HCT116 (cell line): ENCODE measurements at regions not wholly inside any gene's neighbourhood (a gene's known extent, or its start where the extent isn't known, plus 50 kb on each side); places are given as distances from the start of the nearest gene placed in this dataset.

ENCODE experiments used
- ATAC-seq: fragments of 200-7000 bp; cut with Tn5 transposase; 2 replicates; pipeline ENCODE4 v1.9.1; 2020; ENCODE audit warnings: mild to moderate bottlenecking, moderate library complexity
- BruUV-seq: library from RNA; stranded (reverse); fragments of 400-500 nt; replicated peaks from 2 replicates; lab custom pipeline; 2021; lab: Mats Ljungman, UMichigan
- CTCF ChIA-PET: fragments of 300-600 bp; sonication (Branson Sonifier 250); formaldehyde crosslinking; loops from one replicate; lab custom pipeline; 2021; ENCODE audit warnings: antibody characterized with exemption; lab: Charles Lee
- POLR2A ChIA-PET: fragments of 300-600, 350-600 bp; sonication (Branson Sonifier 250); formaldehyde crosslinking; loops from one replicate; lab custom pipeline; 2021; ENCODE audit warnings: antibody characterized with exemption; lab: Charles Lee
- RAD21 ChIA-PET, 2 experiments: fragments of 300-600 bp; sonication (Branson Sonifier 250); formaldehyde crosslinking; loops; one replicate each; lab custom pipeline; 2023; ENCODE audit warnings: low total read pairs in 2 of 2; ENCODE audit not compliant: uncharacterized antibody in 2 of 2, unreplicated experiment in 2 of 2, low non-redundant PET in 1 of 2; lab: Charles Lee
- DNase-seq: peaks from one replicate; pipeline ENCODE4 v3.0.0-alpha.2; 2010; ENCODE audit warnings: low read depth, low spot score
- H2AFZ ChIP-seq: fragments of 200-600 bp; shearing (Covaris generic), sonication (generic); 2 replicates; pipeline ENCODE4 v1.6.1; 2017; ENCODE audit warnings: low read depth, mixed run types, mixed read lengths, antibody characterized with exemption, low read length; ENCODE audit not compliant: poor library complexity, severe bottlenecking
- H3K27ac ChIP-seq: 2 replicates; pipeline ENCODE4 v1.5.1; 2012; ENCODE audit warnings: low read depth, low read length
- H3K27me3 ChIP-seq: fragments of 200-600 bp; sonication (generic); 2 replicates; pipeline ENCODE4 v1.6.1; 2016; ENCODE audit warnings: mixed run types, low read length, mixed read lengths; ENCODE audit not compliant: insufficient read depth
- H3K36me3 ChIP-seq, 2 experiments: fragments of 200-500 bp in 1 of 2; fragments of 200-600 bp in 1 of 2; sonication (Bioruptor generic) in 1 of 2; sonication (generic) in 1 of 2; 2 replicates each; pipeline versions ENCODE4 v1.5.1 to v1.6.1; 2014 to 2016; ENCODE audit warnings: low read length in 2 of 2, inconsistent platforms in 1 of 2, mixed read lengths in 1 of 2, mixed run types in 1 of 2; ENCODE audit not compliant: insufficient read depth in 2 of 2, control insufficient read depth in 1 of 2
- H3K4me1 ChIP-seq, 2 experiments: fragments of 200-600 bp in 1 of 2; sonication (generic) in 1 of 2; 2 replicates each; pipeline versions ENCODE4 v1.5.1 to v1.6.1; 2012 to 2017; ENCODE audit warnings: low read length in 2 of 2, inconsistent platforms in 1 of 2, mild to moderate bottlenecking in 1 of 2, mixed read lengths in 1 of 2, mixed run types in 1 of 2, moderate library complexity in 1 of 2; ENCODE audit not compliant: insufficient read depth in 2 of 2, control insufficient read depth in 1 of 2
- H3K4me2 ChIP-seq: fragments of 200-600 bp; sonication (generic); 2 replicates; pipeline ENCODE4 v1.6.1; 2017; ENCODE audit warnings: mixed run types, low read length, mixed read lengths
- H3K4me3 ChIP-seq, 2 experiments: fragments of 200-600 bp in 1 of 2; sonication (generic) in 1 of 2; replicated peaks in 1 of 2; 2 replicates each; pipeline ENCODE4 v1.5.1; 2011 to 2016; ENCODE audit warnings: low read length in 2 of 2, control low read depth in 1 of 2, low read depth in 1 of 2, mild to moderate bottlenecking in 1 of 2, mixed read lengths in 1 of 2, mixed run types in 1 of 2
- H3K79me2 ChIP-seq: fragments of 200-600 bp; sonication (generic); 2 replicates; pipeline ENCODE4 v1.6.1; 2017; ENCODE audit warnings: mild to moderate bottlenecking, mixed run types, low read length, moderate library complexity, mixed read lengths; ENCODE audit not compliant: insufficient read depth
- H3K9ac ChIP-seq: fragments of 200-600 bp; sonication (generic); 2 replicates; pipeline ENCODE4 v1.6.1; 2016; ENCODE audit warnings: low read length, mixed read lengths
- H3K9me2 ChIP-seq: fragments of 200-600 bp; sonication (generic), shearing (Covaris generic); 2 replicates; pipeline ENCODE4 v1.6.1; 2017; ENCODE audit warnings: mixed run types, mild to moderate bottlenecking, moderate library complexity; ENCODE audit not compliant: insufficient read depth
- H3K9me3 ChIP-seq, 2 experiments: fragments of 200-500 bp in 1 of 2; fragments of 200-600 bp in 1 of 2; sonication (Bioruptor generic) in 1 of 2; sonication (generic) in 1 of 2; 2 replicates each; pipeline ENCODE4 v1.6.1; 2014 to 2017; ENCODE audit warnings: low read length in 2 of 2, mixed read lengths in 2 of 2, inconsistent platforms in 1 of 2, low read depth in 1 of 2, mild to moderate bottlenecking in 1 of 2, mixed run types in 1 of 2, moderate library complexity in 1 of 2; ENCODE audit not compliant: control insufficient read depth in 1 of 2, insufficient read depth in 1 of 2
- H4K20me1 ChIP-seq: fragments of 200-600 bp; sonication (generic), shearing (Covaris generic); 2 replicates; pipeline ENCODE4 v1.6.1; 2017; ENCODE audit warnings: mixed run types, mild to moderate bottlenecking, moderate library complexity; ENCODE audit not compliant: insufficient read depth
- CBX3 ChIP-seq: IDR thresholded peaks from 2 replicates; pipeline ENCODE4 v1.6.1; 2012; ENCODE audit warnings: low read depth
- CEBPB ChIP-seq: IDR thresholded peaks from 2 replicates; pipeline ENCODE4 v1.6.1; 2012; ENCODE audit warnings: low read depth
- EZH2 ChIP-seq: fragments of 200-600 bp; sonication (generic); IDR thresholded peaks from 2 replicates; pipeline ENCODE4 v1.6.1; 2017; ENCODE audit warnings: antibody characterized with exemption, mixed run types
- MAX ChIP-seq: IDR thresholded peaks from 2 replicates; pipeline ENCODE4 v1.6.1; 2012
- POLR2A ChIP-seq: IDR thresholded peaks from 2 replicates; pipeline ENCODE4 v1.7.0; 2011; ENCODE audit warnings: borderline replicate concordance; ENCODE audit not compliant: insufficient read depth, insufficient read length; ENCODE audit errors: extremely low read depth
- ZNF274 ChIP-seq: fragments of 200-500 bp; sonication (Bioruptor generic); IDR thresholded peaks from 2 replicates; pipeline ENCODE4 v1.6.1; 2014; ENCODE audit warnings: mild to moderate bottlenecking, low read depth, low read length, inconsistent platforms
- intact Hi-C: fragments of 100-400 bp; cut with micrococcal nuclease; formaldehyde crosslinking; loops from 2 replicates; pipeline ENCODE4 v1.10.0; 2022
- TF ChIP-seq, protein P1 (sequence below): IDR thresholded peaks from 2 replicates; pipeline ENCODE4 v1.6.1; 2012
- TF ChIP-seq, protein P2 (sequence below): IDR thresholded peaks from 2 replicates; pipeline ENCODE4 v1.6.1; 2012; ENCODE audit warnings: low read depth

GRCh38 chr1:228854907-228855306, 119.6 kb downstream of the RHOU start:
- RAD21 ChIA-PET, result no interaction called here
- H4K20me1 ChIP-seq, result no peaks in the 10 kb centered on the region
- no peak overlapping the region for H3K27ac ChIP-seq
- no peak overlapping the region for H3K9ac ChIP-seq
- H2AFZ ChIP-seq, result no peak overlapping the region
- intact Hi-C loops, result loop anchor here (10.0 kb wide), 1 partner anchor 110 kb away; no protein-coding TSS in a partner anchor
- H3K36me3 ChIP-seq, result no peaks in the 10 kb centered on the region
- H3K9me3 ChIP-seq, result no peaks in the 10 kb centered on the region
- H3K4me3 ChIP-seq, result no peak overlapping the region
- POLR2A ChIA-PET, result interaction anchor here (0.8 kb wide), 1 partner anchor 13 kb away, joined by 3 read pairs; no protein-coding TSS in a partner anchor
- peaks cover 12 to 19% of the 10 kb centered on the region in 2 experiments for H3K4me1 ChIP-seq
- no peak for ATAC-seq
- H3K27me3 ChIP-seq, result no peaks in the 10 kb centered on the region
- TF ChIP-seq EZH2, result no peak
- TF ChIP-seq ZNF274, result no peak
- TF ChIP-seq, protein P1, sequence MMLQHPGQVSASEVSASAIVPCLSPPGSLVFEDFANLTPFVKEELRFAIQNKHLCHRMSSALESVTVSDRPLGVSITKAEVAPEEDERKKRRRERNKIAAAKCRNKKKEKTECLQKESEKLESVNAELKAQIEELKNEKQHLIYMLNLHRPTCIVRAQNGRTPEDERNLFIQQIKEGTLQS, result no peak
- no peak for TF ChIP-seq CEBPB
- TF ChIP-seq, protein P2, sequence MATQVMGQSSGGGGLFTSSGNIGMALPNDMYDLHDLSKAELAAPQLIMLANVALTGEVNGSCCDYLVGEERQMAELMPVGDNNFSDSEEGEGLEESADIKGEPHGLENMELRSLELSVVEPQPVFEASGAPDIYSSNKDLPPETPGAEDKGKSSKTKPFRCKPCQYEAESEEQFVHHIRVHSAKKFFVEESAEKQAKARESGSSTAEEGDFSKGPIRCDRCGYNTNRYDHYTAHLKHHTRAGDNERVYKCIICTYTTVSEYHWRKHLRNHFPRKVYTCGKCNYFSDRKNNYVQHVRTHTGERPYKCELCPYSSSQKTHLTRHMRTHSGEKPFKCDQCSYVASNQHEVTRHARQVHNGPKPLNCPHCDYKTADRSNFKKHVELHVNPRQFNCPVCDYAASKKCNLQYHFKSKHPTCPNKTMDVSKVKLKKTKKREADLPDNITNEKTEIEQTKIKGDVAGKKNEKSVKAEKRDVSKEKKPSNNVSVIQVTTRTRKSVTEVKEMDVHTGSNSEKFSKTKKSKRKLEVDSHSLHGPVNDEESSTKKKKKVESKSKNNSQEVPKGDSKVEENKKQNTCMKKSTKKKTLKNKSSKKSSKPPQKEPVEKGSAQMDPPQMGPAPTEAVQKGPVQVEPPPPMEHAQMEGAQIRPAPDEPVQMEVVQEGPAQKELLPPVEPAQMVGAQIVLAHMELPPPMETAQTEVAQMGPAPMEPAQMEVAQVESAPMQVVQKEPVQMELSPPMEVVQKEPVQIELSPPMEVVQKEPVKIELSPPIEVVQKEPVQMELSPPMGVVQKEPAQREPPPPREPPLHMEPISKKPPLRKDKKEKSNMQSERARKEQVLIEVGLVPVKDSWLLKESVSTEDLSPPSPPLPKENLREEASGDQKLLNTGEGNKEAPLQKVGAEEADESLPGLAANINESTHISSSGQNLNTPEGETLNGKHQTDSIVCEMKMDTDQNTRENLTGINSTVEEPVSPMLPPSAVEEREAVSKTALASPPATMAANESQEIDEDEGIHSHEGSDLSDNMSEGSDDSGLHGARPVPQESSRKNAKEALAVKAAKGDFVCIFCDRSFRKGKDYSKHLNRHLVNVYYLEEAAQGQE, result no peak
- no peak for TF ChIP-seq POLR2A
- TF ChIP-seq CBX3, result no peak
- TF ChIP-seq MAX, result no peak
- BruUV-seq, result no TSS peak
- CTCF ChIA-PET, result no interaction called here
- DNase-seq, result no peak
- H3K4me2 ChIP-seq, result no peak overlapping the region
- no peaks in the 10 kb centered on the region for H3K79me2 ChIP-seq
- no peaks in the 10 kb centered on the region for H3K9me2 ChIP-seq
